Astrocyte (in vitro differentiated cells and primary cell): ENCODE measurements at regions not wholly inside any gene's neighbourhood (a gene's known extent, or its start where the extent isn't known, plus 50 kb on each side); places are given as distances from the start of the nearest gene placed in this dataset.

ENCODE experiments used
- EZH2 ChIP-seq: IDR thresholded peaks from 2 replicates; pipeline ENCODE4 v1.6.1; 2012; ENCODE audit warnings: mild to moderate bottlenecking, low read length, inconsistent platforms; ENCODE audit not compliant: insufficient read depth
- TF ChIP-seq, protein P1 (sequence below): IDR thresholded peaks from 2 replicates; pipeline ENCODE4 v1.5.1; 2011; ENCODE audit warnings: low read depth, mild to moderate bottlenecking, inconsistent platforms, low read length, moderate library complexity; ENCODE audit not compliant: insufficient read depth

DNA sequence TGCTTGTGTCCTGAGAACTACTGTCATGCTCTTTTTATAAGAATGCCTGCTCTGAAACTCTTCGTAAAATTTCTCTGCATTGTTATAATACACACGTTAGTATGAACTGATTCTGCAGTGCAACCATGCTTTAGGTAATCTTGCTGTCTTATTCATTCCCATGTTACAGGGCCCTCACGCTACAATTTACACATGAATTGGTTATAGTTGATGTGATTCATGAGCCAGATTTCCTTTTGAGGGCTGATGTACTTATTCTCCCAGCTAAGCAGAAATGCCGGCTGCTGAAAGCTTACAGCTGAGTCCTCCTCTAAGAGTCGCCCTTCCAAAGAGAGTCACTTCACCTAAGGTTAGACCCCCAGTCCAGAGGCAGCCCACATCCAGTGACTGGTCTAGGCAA, 233.5 kb upstream of the PCSK5 start:
- TF ChIP-seq, protein P1, sequence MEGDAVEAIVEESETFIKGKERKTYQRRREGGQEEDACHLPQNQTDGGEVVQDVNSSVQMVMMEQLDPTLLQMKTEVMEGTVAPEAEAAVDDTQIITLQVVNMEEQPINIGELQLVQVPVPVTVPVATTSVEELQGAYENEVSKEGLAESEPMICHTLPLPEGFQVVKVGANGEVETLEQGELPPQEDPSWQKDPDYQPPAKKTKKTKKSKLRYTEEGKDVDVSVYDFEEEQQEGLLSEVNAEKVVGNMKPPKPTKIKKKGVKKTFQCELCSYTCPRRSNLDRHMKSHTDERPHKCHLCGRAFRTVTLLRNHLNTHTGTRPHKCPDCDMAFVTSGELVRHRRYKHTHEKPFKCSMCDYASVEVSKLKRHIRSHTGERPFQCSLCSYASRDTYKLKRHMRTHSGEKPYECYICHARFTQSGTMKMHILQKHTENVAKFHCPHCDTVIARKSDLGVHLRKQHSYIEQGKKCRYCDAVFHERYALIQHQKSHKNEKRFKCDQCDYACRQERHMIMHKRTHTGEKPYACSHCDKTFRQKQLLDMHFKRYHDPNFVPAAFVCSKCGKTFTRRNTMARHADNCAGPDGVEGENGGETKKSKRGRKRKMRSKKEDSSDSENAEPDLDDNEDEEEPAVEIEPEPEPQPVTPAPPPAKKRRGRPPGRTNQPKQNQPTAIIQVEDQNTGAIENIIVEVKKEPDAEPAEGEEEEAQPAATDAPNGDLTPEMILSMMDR: no peak
- TF ChIP-seq EZH2: no peak
